ENCODE measurements at regions not wholly inside any gene's neighbourhood (a gene's known extent, or its start where the extent isn't known, plus 50 kb on each side); places are given as distances from the start of the nearest gene placed in this dataset.

DNA sequence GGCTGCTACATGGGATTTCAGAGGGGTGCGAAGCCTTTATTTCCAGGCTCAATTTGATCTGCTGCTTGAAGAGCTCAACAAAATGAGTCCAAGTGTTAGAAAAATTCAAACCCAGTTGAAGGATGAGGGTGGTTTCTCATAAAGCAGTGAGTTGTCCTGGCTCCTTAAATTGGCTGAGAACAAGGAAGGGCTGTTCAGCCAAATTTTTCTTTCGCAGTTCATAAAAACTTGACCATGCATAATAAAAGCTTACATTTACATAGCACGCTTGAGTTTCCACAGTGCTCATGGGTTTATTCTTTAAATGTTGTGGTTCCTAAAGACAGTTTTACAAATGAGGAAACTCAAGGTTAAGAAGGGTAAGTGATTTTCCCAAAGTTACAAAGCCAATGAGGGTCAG lies 174.4 kb upstream of the FOXA2 start:
- H3K9me3 ChIP-seq: no peaks in the 10 kb centered on the region
- TF ChIP-seq POLR2A (IDR thresholded peaks at IDR 0.05) (no peak), CTCF (IDR thresholded peaks at IDR 0.05) (no peak)
- H3K27ac ChIP-seq: no peak overlapping the region
- 87 to 90% (median 87%) methylated on average over 3 of the region's 3 CpGs for WGBS, 4 donors
- H3K4me3 ChIP-seq: no peak overlapping the region
- DNase-seq (no peak), ATAC-seq (no peak)
- peaks cover 0 to 20% (median 9%) of the 10 kb centered on the region in 12 donors for H3K4me1 ChIP-seq
- no peaks in the 10 kb centered on the region for H3K27me3 ChIP-seq
- no peaks in the 10 kb centered on the region for H3K36me3 ChIP-seq
- intact Hi-C loops (cut with DNase I): no loop called here

- intact Hi-C loops (cut with DNase I): no loop called here
- 55 to 57% (median 56%) methylated on average over 6 of the region's 6 CpGs for whole genome bisulfite sequencing, 4 donors
- ATAC-seq (peak in 3 of 4 donors; percentile 64 to 69 (median 67)), DNase-seq (no peak)
- Histone ChIP-seq H3K4me1 (peaks cover 0 to 27% (median 12%) of the 10 kb centered on the region in 12 donors), H3K4me3 (peak overlapping the region in 1 of 12 donors; percentile 31), H3K36me3 (no peaks in the 10 kb centered on the region), H3K9me3 (no peaks in the 10 kb centered on the region), H3K27ac (peak overlapping the region; percentile 38 to 86 (median 76)), H3K27me3 (no peaks in the 10 kb centered on the region)
- TF ChIP-seq CTCF (IDR thresholded peaks at IDR 0.05) (no peak), POLR2A (IDR thresholded peaks at IDR 0.05) (no peak)
These were observed 178.3 kb upstream of the FOXA2 start for GRCh38 chr20:22762576-22763256.

DNA sequence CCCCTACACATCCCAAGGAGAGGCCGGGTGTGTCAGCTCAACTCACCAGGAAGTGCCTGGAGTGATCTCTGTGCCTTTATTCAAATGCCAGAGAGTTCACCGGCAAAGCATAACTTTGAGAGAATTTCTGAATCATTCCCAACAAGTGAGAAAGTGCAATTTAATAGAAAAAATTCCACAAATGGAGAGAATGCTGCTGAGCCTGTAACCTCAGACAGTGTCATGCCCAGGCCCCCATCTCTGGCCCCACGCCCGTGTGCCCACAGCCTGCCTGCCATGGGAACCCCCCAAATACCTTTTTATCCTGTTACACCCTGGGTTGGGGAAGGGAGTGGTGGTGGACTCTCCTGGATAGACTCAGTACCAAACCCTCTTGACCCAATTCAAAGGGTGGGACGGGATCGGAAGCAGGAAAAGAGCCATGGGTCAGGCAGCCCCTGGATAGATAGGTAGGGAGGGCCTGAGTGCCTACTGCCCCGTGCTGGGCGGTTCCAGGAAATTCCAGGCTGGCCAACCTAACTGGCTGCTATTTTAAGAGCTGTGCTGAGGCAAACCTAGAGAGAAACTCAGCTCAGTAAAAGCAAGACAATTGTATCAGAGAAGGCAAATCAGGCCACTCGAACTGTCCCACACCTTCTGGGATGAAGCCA lies 179.0 kb upstream of the FOXA2 start:
- peak overlapping the region; percentile 38 to 86 (median 76) for H3K27ac ChIP-seq
- intact Hi-C loops (cut with DNase I): no loop called here
- no peaks in the 10 kb centered on the region for H3K27me3 ChIP-seq
- no peaks in the 10 kb centered on the region for H3K9me3 ChIP-seq
- H3K4me3 ChIP-seq: peak overlapping the region in 8 of 12 donors; percentile 16 to 31 (median 26)
- peaks cover 0 to 27% (median 12%) of the 10 kb centered on the region in 12 donors for H3K4me1 ChIP-seq
- WGBS, 4 donors: 26 to 40% (median 35%) methylated on average over 9 of the region's 9 CpGs
- no peaks in the 10 kb centered on the region for H3K36me3 ChIP-seq
- ATAC-seq (peak; percentile 89 to 96 (median 94)), DNase-seq (peak; percentile 58 to 75 (median 63))
- no peak for TF ChIP-seq CTCF (IDR thresholded peaks at IDR 0.05)
- no peak for TF ChIP-seq POLR2A (IDR thresholded peaks at IDR 0.05)

All from heart left ventricle (tissue), 16 donors.